Sciatic nerve (tissue), 2 donors: ENCODE measurements at regions not wholly inside any gene's neighbourhood (a gene's known extent, or its start where the extent isn't known, plus 50 kb on each side); places are given as distances from the start of the nearest gene placed in this dataset.
A peak's percentile ranks its signal among the peaks of the same experiment; 100 is the strongest.
"Not testable (repeated sequence)": the region's sequence is repeated elsewhere in the genome, so short reads cannot be mapped to it uniquely, and the experiment has no call there.

ENCODE experiments used
- ATAC-seq: fragments of 200-7000 bp; cut with Tn5 transposase; one replicate; pipeline ENCODE4 v1.9.1; 2020; ENCODE audit warnings: mild to moderate bottlenecking, moderate library complexity
- DNase-seq: peaks from one replicate; pipeline ENCODE4 v3.0.0-alpha.2; 2020; ENCODE audit warnings: low spot score
- intact Hi-C: fragments of 100-400 bp; cut with DNase I; formaldehyde crosslinking; loops from one replicate; pipeline ENCODE4 v1.14.2; 2022
- donor health status: DM: no; HTN: no; CAD: no.
- donor health status: DM: no; HTN: no; CAD: no.

DNA sequence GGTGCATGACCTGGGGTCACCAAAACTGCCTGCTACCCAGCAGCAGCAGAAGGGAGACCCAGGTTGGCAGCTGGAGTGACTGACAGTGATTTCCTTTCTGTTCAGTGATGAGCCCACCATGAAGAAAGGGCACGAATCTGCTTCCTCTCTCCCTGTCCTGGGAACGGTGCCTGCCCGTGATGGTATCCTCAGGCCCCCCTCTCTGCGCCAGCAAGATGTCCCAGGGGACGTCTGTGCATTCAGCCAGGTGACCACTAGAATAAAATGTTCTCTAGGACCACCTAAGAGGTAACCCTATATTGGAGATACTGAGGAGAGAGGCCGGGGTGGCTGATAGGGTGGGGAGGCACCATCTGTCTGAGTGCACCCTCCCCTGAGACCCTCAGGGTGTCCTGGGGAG is 294.7 kb downstream of the QKI start:
- no peak for DNase-seq
- no peak for ATAC-seq
- intact Hi-C loops: loop anchor here (10.0 kb wide), 1 partner anchor 596 kb away; no protein-coding TSS in a partner anchor

- DNase-seq (no peak), ATAC-seq (no peak)
- intact Hi-C loops: loop anchor here (10.0 kb wide), 1 partner anchor 596 kb away; no protein-coding TSS in a partner anchor
Measured at GRCh38 chr6:163708466-163708865, 293.9 kb downstream of the QKI start.

DNA sequence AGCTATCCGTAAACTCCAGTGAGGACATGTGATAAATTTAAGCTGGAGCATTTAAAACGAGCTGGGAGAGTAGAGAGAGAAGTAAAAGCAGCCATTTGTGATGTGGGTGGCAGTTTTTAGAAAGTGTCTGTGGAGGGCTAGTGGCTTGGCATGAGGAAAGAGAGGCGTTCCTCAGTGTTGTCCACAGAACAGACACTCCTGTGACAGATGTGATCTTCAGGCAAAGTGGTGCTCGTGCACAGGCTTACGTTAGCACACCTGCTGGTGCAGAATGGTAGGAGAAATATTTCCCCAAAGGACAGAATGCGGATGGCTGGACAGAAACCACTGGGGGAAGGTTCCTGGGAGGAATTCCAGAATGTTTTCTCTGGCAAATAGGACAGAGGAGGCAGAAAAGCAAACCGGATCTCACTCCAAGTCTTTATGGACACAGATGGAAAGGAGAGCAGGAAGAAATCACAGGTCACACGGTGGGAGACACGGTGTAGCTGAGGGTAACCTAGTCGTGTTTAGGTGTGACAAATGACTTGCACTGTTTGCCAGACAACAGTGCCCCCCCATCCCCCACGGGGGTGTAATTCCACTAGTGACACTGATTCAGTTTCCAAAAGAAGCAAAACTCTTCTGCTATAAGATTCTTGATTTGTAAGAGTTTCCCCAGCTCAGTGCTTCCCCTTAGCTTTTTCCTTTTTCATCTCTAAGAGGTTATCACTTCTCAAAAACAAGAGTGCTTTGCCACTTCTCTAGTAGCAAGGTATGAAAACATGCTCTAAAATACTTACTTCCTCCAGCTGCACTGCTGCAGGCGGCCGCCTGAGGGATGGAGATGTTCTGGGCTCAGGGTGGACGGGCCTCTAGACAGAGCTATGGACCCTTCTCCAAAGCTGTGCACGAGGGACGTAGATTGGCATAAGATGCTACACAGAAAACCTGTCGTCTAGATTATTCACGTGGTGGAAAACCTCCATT is 293.2 kb downstream of the QKI start:
- DNase-seq: no peak
- no peak for ATAC-seq
- intact Hi-C loops: loop anchor here (10.0 kb wide), 1 partner anchor 597 kb away; no protein-coding TSS in a partner anchor

DNA sequence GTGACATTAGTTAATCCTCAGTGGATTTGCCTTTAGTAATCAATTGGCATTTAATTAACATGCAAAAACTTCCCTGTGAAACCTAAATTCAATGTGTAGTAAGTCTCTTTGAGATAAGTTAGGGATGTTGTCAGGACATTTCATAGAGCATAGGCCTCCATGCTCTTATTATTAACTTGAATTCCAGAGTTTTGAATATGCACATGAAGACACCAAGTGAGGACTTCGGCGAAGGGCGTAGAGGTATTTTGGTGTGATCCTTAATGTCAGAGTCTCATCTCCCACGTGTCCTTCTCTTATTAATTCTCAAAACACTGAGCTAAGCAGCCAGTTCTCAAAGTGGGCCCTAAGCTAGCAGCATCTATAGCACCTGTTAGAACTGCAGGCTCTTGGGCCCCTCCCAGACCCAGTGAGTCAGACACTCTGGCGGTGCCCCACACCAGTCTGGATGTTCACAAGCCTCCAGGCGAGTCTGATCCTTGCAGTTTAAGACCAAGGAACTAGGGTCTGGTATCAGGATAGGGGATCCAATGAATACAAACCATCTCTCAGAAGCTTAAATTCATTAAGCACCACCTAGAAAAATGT is 292.1 kb downstream of the QKI start:
- DNase-seq (no peak), ATAC-seq (no peak)
- intact Hi-C loops: loop anchor here (10.0 kb wide), 1 partner anchor 598 kb away; no protein-coding TSS in a partner anchor

GRCh38 chr6:163705923-163706322 is 291.4 kb downstream of the QKI start:
- intact Hi-C loops: loop anchor here (10.0 kb wide), 1 partner anchor 599 kb away; no protein-coding TSS in a partner anchor
- DNase-seq (no peak), ATAC-seq (no peak)

- intact Hi-C loops: loop anchor here (10.0 kb wide), 1 partner anchor 602 kb away; no protein-coding TSS in a partner anchor
- DNase-seq (no peak), ATAC-seq (no peak)
Measured at GRCh38 chr6:163702736-163703135, 288.2 kb downstream of the QKI start.

DNA sequence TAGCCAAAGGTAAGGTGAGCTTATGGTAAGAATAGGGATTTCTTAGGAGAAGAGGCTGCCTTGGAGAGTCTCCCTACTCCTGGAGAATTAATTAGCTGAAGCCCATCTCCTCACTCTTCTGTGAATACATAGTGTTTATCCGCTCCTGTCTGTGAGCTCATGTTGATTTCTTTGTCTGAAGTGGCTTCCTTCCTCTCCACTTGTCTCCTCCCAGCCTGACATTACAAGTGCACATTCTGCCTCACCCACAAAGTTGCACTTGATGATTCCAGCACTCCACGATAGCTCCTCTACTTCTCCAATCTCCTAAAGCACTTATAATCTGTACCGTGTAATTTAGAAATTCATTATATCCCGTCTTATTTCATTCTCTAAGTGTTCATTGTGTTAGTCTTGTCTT is 287.2 kb downstream of the QKI start:
- intact Hi-C loops: loop anchor here (10.0 kb wide), 1 partner anchor 603 kb away; no protein-coding TSS in a partner anchor
- ATAC-seq: peak; percentile 22
- DNase-seq: no peak

DNA sequence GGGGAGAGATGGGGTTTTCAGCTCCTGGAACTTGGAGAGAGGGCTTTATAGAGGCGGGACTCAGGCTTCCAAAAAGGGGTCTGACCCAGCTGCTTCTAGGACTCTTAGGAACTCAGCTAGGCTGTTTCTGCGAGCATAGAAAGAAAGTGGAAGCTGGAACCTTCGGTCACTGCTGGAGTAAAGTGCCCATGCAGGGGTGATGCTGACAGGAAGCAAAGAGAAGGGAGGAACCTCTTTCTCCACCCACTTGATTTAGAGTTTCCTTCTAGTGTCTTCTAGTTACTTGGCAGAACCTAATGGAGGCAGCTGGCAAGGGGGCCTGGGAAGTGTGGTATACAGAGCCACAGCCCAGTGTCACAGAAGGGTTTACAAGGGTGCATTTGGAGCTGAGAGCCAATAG is 283.6 kb downstream of the QKI start:
- intact Hi-C loops: no loop called here
- DNase-seq (no peak), ATAC-seq (no peak)

DNA sequence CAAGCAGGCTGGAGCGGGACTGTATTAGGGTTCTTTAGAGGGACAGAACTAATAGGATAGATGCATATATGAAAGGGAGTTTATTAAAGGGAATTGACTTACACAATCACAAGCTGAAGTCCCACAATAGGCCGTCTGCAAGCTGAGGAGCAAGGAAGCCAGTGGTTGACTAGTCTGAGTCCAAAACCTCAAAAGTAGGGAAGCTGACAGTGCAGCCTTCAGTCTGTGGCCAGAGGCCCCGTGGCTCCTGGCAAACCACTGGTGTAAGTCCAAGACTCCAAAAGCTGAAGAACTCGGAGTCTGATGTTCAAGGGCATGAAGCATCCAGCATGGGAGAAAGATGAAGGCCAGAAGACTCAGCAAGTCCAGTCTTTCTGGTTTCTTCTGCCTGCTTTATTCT is 281.8 kb downstream of the QKI start:
- DNase-seq, intact Hi-C loops: not testable (repeated sequence)
- ATAC-seq: peak; percentile 31

GRCh38 chr6:163695414-163695864 is 280.9 kb downstream of the QKI start:
- intact Hi-C loops: no loop called here
- DNase-seq (no peak), ATAC-seq (no peak)

DNA sequence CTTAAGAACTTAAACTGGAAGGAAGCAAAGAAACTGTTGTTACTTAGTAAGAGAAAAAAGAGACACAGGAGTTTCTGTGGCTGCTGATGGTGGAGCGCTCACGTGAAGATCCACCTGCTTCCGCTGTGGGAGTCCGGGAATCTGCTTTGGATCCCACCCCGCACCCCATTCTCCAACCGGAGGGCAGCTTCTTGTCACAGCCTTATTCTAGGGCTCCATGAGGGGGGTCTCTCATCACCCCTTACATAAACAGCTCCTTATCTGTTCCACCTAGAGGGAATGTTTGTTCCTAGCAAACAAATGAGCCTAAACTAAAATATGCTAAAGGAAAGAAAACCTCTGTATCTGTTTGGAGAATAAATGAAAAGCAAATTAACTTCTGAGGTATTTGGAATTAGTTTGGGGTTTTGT is 280.5 kb downstream of the QKI start:
- ATAC-seq (no peak), DNase-seq (no peak)
- intact Hi-C loops: no loop called here

- ATAC-seq (no peak), DNase-seq (no peak)
- intact Hi-C loops: no loop called here
Measured at GRCh38 chr6:163694072-163694471, 279.6 kb downstream of the QKI start.

DNA sequence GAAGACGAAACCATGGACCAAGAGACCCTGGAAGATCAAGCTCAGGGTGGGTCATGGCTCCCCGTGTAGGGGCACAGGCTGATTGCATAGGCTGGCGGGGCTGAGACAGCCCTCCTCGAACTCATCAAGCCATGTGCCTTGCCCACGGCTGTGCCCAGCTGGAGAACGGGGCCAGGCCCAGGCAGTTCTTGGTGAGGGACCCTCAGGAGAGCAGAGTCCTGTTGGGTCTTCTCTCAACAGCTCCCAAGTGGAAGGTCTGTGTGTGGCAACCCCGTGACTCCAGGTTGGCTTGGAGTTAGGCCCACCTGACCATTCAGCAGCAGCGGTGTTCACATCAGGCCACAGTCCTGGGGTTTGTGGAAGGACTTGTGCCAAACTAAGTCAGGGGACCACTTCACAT is 276.5 kb downstream of the QKI start:
- no peak for ATAC-seq
- intact Hi-C loops: no loop called here
- DNase-seq: no peak

DNA sequence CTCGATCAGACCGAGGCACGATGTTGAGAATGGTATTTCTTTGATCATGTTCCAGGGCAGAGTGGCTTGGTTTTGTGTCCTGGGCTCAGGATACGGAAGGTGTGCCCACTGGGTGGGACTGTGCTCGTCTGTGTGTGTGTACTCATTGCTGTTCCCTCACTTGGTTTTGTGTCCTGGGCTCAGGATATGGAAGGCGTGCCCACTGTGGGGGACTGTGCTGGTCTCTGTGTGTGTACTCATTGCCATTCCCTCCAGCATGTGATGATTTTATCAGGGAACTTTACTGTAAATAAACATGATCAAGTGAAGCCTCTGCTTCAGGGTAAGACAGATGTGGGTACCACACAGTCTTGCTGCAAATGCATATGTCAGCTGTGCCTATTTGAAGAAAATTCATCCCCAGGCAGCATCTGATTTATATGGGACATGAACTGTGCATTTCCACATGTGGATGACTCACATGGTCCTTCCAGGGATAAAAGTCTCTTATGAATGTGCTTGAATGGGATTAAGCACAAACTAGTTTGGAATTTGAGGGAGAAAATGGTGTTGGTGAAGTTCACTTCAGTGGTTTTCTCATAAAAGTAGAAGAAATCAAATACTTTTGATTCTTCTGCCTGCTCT is 274.3 kb downstream of the QKI start:
- DNase-seq (no peak), ATAC-seq (peak; percentile 36)
- intact Hi-C loops: no loop called here

DNA sequence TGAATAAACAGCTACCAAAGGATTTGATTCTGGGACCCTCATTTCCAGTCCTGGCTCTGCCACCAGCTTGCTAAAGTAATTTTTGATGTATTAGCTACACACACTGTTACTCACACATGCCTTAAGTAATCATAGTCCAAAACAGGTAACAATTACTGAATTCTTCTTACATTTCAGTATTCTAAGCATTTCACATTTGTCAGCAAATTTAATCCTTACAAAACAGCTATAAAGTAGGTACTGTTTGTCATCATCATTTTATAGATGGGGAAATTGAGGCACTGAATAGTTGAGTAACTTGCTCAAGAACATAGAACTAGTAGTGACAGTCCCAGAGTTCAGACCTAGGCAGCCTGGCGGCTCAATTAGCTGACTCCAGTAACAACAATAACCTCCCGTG is 272.6 kb downstream of the QKI start:
- intact Hi-C loops: no loop called here
- DNase-seq (no peak), ATAC-seq (no peak)

- no peak for DNase-seq
- intact Hi-C loops: no loop called here
- no peak for ATAC-seq
Measured at GRCh38 chr6:163686301-163686700, 271.8 kb downstream of the QKI start.

- intact Hi-C loops: no loop called here
Measured at GRCh38 chr6:163683105-163683622, 268.6 kb downstream of the QKI start.

GRCh38 chr6:163679753-163680152 is 265.2 kb downstream of the QKI start:
- intact Hi-C loops: no loop called here
- no peak for ATAC-seq
- DNase-seq: no peak

More at GRCh38 chr6:163683105-163683622, 268.6 kb downstream of the QKI start:
- no peak for DNase-seq
- no peak for ATAC-seq

DNA sequence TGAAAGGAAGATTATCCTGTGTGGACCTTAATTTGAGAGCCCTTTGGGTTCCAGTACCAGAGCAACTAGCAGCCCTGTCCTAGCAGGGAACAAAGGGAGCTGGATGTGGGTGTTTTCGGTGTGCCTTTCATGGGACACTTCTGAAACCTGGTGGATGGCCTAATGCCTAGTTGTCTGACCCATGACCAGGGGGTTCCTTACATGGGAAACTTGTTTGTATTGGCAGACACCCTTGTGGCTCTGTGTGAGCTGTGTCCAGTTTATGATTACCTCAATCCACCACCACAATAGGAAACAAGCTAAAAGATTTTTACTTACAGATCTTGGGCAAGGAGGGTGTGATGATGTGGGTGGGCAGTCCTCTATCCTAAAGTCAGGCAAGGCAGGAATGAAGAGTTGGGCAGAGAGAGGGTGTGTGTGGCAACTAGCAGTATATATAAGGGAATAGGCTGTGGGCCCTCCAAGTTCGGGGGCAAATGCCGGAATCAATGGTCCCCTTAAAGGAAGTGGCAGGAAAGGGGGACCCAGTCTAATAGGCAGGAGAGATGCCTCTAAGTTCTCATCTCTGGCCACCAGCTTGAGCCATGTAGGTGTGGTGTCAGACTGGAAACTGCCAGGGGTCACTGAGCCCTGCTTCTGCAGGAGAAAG is 264.6 kb downstream of the QKI start:
- DNase-seq (no peak), ATAC-seq (no peak)
- intact Hi-C loops: no loop called here
